Stimulated activated CD4-positive, alpha-beta T cell treated with anti-CD3 and anti-CD28 coated beads, Interleukin-4, amount 100 ng/mL, for 24 hours (primary cell): ENCODE measurements at regions not wholly inside any gene's neighbourhood (a gene's known extent, or its start where the extent isn't known, plus 50 kb on each side); places are given as distances from the start of the nearest gene placed in this dataset.

Experiments
- DNase-seq: peaks from one replicate; pipeline ENCODE4 v3.0.0-alpha.2; 2020

GRCh38 chr2:43031471-43032212, 194.8 kb downstream of the ZFP36L2 start:
- no peak for DNase-seq

GRCh38 chr2:43030551-43031307, 195.7 kb downstream of the ZFP36L2 start:
- DNase-seq, result no peak

- DNase-seq, result no peak
Measured at GRCh38 chr2:43029186-43029585, 197.2 kb downstream of the ZFP36L2 start.

DNA sequence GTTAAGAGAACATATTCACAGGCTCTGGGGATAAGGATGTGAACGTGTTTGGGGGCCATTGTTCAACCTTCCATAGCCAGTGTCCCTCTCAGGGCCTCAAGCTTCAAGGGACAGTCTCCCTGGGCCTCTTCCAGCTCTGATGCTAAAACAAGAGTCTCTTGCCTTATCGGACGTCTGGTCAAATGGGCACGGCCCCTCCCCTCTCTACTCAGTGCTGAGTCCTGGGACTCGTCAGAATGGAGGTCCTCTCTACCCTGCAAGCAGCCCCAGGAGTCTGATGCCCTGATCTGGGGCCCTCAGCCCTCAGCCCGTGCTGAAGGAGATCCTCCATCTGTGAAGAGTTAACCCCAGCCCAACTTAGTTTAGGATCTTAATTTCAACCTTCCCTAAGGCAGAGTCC, 198.2 kb downstream of the ZFP36L2 start:
- DNase-seq, result no peak

DNA sequence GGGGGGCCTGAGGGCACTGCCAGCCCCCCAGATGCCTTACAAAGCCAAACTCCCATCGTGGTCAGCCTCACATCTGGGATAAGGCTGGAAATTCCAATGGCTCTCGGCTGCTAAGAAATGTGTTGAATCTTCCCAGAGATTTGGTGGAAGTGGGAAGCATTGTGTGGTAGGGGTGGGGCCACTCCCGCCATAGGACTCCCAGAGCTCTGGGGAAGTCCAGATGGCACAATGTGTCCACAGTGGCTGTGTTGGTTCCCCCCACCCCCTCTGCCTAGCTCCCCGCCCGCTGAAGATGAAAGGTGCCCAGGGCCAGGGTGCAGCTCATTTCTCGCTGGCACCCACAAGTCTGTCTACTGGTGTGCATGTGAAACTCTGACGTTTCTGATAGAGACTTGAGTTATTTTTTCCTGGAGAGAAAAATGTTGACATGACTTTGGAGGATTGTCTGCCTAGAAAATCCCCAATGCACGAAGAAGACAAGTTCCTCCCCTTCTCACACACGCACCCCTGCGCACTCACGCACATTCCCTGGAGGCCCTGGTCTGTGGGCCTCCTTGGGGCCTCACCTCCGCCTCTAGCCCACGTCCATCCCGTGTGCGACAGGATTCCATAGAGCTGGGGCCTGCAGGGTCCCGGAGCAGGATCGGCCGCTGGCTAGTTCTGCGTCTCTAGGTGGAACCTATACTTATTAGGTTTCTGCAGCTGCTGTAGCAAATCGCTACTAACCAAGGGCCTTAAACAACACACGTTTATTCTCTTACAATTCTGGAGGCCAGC, 199.1 kb downstream of the ZFP36L2 start:
- DNase-seq, result no peak

GRCh38 chr2:43026426-43027096, 199.8 kb downstream of the ZFP36L2 start:
- no peak for DNase-seq

DNA sequence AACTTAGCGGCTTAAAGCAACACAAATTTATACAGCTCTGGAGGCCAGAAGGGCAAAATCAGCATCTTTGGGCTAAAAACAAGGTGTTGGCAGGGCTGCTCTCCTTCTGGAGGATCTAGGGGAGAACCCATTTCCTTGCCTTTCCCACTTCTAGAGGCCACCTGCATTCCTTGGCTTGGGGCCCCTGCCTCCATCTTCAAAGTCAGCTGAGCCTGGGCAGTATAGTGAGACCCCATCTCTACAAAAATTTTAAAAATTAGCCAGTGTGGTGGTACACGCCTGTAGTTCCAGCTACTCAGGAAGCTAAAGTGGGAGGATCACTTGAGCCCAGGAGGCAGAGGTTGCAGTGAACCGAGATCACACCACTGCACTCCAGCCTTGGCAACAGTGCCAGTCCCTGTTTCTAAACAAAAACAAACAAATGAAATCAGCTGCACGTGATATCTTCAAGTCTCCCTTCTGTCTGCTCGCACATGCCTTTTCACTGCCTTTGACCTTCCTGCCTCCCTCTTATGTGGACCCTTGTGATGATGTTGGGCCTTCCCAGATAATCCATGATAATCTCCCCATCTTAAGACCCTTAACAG, 200.6 kb downstream of the ZFP36L2 start:
- DNase-seq, result no peak

DNA sequence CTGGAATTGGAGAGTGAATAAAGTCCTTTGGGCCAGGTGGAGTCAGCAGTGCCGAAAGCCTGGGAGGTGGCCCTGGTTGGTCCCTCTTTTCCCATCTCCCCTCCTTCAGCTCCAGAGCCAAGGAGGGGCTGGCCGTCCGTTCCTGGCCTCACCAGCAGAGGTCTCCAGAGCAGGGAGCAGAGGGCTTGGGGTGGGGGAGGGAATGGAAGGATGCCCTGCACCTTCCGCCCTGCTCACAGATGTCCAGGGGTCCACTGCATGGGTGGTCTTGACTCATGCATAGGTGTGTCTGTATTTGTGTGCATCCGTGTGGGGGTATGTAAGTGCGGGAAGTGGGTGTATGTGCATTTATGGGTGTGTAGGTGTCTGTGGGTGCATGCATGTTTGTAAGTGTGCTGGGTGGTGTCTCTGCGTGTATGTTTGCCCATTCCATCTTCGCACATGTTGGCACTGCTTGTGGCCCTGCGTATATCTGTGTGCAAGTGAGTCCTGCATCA, 201.8 kb downstream of the ZFP36L2 start:
- peak; percentile 38 for DNase-seq

- no peak for DNase-seq
Measured at GRCh38 chr2:43023791-43024514, 202.5 kb downstream of the ZFP36L2 start.

DNA sequence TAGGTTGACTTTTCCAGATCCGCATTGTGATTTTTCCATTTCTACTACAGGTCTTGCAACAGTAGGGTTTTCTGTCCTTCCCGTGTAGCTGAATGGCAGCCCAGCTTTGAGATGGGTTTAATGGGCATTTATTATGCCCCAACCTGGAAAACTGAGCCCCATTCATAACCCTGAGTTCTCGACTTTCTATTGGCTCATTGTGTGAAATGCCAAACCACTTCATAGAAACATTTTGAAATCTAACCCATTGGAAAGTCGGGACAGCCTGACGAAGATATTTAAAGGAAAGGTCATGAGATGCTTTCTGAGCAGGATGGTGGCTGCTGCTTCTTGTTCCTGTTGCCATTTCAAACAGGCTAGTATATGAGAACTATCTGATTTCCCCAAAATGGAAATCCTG, 203.5 kb downstream of the ZFP36L2 start:
- no peak for DNase-seq

DNA sequence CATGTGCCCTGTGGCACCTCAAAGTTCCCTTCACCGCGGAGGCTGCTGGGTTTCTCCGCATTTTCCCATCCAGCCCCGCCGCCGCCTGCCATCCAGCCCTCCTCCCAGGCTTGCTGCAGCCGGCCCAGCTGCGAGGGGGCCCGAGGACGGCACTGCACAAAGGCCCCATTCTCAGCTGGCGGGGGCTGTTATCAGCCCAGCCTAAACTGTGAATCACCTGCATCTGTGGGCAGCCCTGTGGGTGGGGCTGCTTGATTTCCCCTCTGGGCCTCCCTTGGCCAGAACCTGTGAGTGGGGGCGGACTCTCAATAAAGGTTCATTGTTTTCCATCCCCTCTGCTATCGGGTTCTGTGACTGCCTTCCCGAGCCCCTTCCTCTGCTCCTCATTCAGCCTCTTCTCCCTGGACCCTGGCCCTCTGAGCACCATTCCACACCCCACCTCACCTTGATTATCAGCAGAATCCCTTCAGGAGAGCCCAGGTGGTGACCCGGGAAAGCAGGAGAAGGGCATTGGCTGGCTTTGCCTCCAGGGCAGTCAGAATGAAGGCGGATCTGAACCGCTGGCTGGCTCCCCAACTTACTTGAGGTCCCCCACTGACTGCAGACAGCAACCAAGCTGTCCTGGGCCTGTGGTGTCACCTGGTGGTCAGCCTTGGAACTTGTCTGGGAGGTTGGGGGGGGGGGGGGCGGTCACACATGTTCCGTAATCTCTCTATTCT, 204.5 kb downstream of the ZFP36L2 start:
- DNase-seq, result no peak

DNA sequence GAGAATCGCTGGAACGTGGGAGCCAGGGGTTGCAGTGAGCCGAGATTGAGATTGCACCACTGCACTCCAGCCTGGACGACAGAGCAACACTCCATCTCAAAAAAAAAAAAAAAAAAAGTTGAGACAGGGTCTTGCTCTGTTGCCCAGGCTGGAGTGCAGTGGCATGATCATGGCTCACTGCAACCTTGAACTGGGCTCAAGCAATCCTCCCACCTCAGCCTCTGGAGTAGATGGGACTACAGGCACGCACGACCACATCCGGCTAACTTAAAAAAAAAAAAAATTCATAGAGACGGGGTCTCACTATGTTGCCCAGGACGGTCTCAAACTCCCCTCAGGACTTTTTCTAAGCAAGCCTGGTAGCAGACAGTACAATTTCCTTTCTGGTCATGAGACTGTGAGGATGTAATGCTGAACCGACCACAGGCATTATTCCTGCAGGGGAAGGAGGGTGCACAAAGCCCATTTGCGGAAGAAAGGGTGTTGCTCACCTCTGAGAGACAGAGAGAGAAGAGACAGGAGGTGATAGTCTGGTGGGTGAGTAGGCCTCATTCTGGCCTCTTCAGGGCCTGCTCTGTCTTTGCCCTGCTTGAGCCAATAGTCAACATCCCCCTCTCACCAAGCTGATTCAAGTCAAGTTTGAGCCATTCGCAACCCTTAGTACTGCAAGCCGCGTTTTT, 205.3 kb downstream of the ZFP36L2 start:
- no peak for DNase-seq

- no peak for DNase-seq
Measured at GRCh38 chr2:43020296-43020695, 206.1 kb downstream of the ZFP36L2 start.

GRCh38 chr2:43019536-43020183, 206.7 kb downstream of the ZFP36L2 start:
- DNase-seq, result no peak

GRCh38 chr2:43019025-43019367, 207.4 kb downstream of the ZFP36L2 start:
- DNase-seq, result no peak

DNA sequence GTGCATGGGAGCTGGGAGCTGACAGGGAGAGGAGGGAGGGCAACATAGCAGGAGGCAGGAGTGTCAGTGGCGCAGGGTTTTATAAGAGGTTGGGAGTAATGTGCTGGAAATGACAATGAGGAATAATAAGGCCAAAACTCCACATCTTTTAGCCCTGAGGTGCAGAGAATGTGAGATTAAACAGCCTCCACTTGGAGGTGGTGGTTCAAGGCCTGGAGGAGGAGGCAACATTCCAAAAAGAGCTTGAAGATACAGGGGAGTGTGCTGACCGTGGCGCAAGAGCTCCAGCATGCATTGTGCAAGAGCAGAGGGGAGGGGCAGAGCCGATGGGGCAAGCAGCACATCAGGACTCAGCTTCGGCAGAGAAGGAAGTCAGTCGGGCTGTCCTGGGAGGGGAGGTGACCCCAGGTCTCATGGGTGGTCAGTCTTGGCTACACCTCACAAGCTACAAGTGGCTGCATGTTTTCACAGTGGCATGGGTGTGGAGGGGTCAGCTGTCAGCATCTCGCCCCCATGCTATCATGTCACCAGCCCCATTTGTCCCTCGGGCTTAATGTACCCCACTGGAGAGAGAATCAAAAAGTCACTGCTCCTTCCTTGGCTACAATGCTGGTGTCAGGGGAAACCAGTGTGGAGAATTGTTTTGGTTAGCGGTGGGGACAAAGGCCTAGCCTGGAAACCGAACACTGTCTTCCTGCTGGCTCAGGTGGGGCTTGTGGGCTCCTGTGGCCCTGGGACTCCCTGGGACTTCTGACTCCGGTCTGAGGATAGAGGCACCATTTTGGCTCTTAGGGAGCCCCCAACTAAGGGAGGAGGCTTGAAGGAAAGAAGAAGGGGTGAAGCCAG, 208.0 kb downstream of the ZFP36L2 start:
- no peak for DNase-seq

DNA sequence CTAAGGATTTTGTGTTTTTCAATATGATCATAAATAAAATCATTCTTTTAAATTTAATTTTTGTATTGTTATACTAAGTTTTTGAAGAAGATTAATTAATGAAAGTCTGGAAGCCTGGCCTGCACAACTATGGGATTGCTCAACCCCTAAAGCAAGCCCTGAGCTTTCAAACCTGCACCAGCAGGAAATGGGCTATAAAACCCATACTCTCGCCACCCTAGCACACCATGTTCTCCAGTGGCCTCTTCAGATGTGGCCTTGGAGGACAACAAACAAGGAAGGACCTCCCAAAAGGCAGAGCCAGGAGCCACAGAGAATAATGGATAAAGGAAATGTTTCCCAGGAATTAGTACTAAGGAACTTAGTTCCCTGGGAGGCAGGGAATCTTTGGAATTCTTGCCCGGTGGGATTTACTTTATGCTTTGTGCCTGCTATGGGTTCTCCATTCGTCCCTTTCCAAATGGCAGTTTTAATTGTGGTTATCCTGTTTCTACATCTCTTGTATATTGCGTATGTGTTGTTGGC, 212.5 kb downstream of the ZFP36L2 start:
- no peak for DNase-seq

GRCh38 chr2:43012966-43013365, 213.4 kb downstream of the ZFP36L2 start:
- DNase-seq, result no peak

GRCh38 chr2:43011158-43011491, 215.3 kb downstream of the ZFP36L2 start:
- DNase-seq, result no peak
